M059J (cell line): ENCODE measurements at regions not wholly inside any gene's neighbourhood (a gene's known extent, or its start where the extent isn't known, plus 50 kb on each side); places are given as distances from the start of the nearest gene placed in this dataset.

ENCODE experiments used
- DNase-seq: peaks from one replicate; pipeline ENCODE4 v3.0.0-alpha.2; 2012; ENCODE audit warnings: low read depth

DNA sequence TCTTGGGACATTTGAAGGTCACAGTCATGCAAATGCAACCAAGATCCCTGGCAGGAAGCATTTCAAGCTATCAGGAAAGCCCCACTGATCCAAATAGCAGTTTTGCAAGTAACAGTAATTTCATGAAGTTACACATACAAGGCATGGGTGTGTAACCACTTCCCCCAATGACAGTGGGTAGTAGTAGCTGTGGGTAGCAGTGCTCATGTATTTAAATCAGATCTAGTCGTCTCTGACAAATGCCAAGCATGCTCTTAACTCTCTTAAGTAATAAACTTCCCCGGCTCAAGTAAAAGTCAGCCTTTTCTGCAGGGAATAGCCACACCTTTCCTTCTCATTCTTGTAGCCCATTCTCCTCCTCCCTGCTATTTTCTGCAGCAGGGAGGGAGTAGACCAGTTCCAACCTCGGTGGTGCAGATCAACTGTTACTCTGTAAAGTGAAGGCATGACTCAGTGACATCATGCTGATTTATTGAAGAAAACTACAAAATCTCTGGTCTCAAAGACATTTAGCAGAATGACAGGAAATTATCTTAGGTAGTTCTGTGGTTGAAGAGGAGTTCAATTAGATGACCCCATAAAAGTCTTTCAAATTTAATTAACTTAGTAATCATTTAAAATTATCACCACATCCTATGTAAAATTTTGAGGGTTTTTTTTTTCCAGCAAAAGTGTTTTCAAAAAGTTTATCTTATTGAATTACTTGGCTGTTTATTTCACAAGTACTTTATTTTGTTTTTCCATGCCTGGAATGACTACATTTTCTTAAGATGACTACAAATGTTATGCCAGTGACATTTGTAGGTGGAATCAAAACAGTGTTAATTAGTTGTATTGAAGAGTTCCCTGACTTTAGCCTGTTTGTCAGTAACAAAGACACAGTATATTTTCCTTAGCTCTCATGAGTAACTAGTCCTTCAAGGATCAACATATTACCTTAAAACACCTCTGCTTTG lies 568.3 kb downstream of the INHBA start:
- peak; percentile 90 for DNase-seq

- DNase-seq: peak; percentile 34
Measured at GRCh38 chr7:41133690-41134299, 569.1 kb downstream of the INHBA start.

- no peak for DNase-seq
Measured at GRCh38 chr7:41131956-41132355, 570.9 kb downstream of the INHBA start.

- DNase-seq: no peak
Measured at GRCh38 chr7:41130561-41131236, 572.2 kb downstream of the INHBA start.

- DNase-seq: no peak
Measured at GRCh38 chr7:41130086-41130485, 572.8 kb downstream of the INHBA start.

GRCh38 chr7:41125343-41125742 lies 577.5 kb downstream of the INHBA start:
- DNase-seq: no peak

- peak; percentile 75 for DNase-seq
Measured at GRCh38 chr7:41122256-41122987, 580.5 kb downstream of the INHBA start.

DNA sequence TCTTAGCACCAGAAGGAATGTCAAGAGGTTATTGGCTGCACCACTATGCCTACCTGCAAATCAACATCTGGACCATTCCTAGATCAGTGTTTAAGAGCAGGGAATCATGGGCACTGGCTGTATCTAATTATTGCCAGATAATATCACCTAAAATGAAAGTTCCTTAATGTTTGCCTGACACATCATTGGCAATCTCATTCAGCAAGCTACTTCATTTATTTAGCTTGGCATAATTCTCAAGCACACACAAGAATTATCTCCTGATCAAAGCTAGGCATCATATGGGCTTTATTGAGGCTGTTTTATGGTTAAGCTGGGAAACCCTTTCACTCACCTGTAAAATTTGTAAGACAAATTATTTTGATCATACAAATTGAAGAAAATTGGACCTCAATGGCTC lies 581.7 kb downstream of the INHBA start:
- no peak for DNase-seq

DNA sequence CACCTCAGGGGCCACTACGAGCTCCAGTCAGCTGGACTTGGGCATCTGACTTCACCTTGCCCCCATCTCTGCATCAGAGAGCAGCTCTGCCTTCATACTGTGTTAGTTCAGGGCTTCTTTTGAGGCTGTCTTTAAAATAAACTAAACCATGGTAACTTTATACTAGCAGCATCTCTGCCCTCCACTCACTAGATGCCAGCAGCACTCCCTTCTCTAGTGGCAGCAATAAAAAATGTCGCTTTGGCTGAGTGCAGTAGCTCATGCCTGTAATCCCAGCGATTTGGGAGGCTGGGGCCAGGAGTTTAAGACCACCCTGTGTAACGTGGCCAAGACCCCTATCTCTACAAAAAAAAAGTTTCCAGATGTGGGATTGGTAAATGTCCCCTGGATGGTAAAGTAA lies 584.4 kb downstream of the INHBA start:
- no peak for DNase-seq

- no peak for DNase-seq
Measured at GRCh38 chr7:41117431-41117830, 585.5 kb downstream of the INHBA start.

- DNase-seq: peak; percentile 80
Measured at GRCh38 chr7:41116817-41117216, 586.1 kb downstream of the INHBA start.

DNA sequence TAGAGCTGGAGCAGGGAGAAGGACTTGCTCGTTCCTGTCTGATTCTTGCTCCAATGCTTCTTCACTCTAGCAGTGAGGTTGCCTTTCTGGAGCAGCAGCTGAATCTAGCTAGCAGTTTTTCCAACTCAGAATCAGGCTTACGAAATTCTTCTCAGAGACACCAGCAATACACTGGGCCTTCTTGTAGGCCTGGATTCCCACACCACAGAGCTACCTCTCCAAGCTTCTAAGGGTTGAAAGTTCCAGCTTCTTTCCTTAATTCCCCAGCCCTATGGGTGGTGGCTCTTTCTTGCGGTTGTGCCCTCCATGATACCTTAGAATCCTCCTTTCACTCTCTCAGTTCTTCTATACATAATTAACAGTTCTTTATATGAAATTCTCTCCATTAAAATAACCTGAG lies 586.6 kb downstream of the INHBA start:
- peak; percentile 25 for DNase-seq

- no peak for DNase-seq
Measured at GRCh38 chr7:41114691-41115090, 588.2 kb downstream of the INHBA start.

GRCh38 chr7:41114131-41114530 lies 588.8 kb downstream of the INHBA start:
- no peak for DNase-seq

GRCh38 chr7:41113719-41114118 lies 589.2 kb downstream of the INHBA start:
- DNase-seq: no peak

GRCh38 chr7:41110186-41110585 lies 592.7 kb downstream of the INHBA start:
- peak; percentile 40 for DNase-seq

GRCh38 chr7:41108821-41109220 lies 594.1 kb downstream of the INHBA start:
- DNase-seq: no peak

GRCh38 chr7:41107938-41108448 lies 594.9 kb downstream of the INHBA start:
- peak; percentile 89 for DNase-seq

- DNase-seq: peak; percentile 94
Measured at GRCh38 chr7:41107330-41107937, 595.5 kb downstream of the INHBA start.

GRCh38 chr7:41104631-41105030 lies 598.3 kb downstream of the INHBA start:
- DNase-seq: peak; percentile 16

GRCh38 chr7:41103331-41103730 lies 599.6 kb downstream of the INHBA start:
- DNase-seq: peak; percentile 77
